GM12878 (cell line): ENCODE measurements at regions not wholly inside any gene's neighbourhood (a gene's known extent, or its start where the extent isn't known, plus 50 kb on each side); places are given as distances from the start of the nearest gene placed in this dataset.

ENCODE experiments used
- ATAC-seq: fragments of 200-7000 bp; cut with Tn5 transposase; 3 replicates; pipeline ENCODE4 v1.9.1; 2020; ENCODE audit warnings: mild to moderate bottlenecking, moderate library complexity
- BruUV-seq: library from RNA; stranded (reverse); fragments of 400-500 nt; replicated peaks from 2 replicates; lab custom pipeline; 2021; lab: Mats Ljungman, UMichigan
- CTCF ChIA-PET: fragments of 300-600 bp; sonication (Branson Sonifier 250); formaldehyde crosslinking; extraction: SDS; loops from one replicate; lab custom pipeline; 2021; ENCODE audit warnings: inconsistent platforms; lab: Yijun Ruan, JAX
- POLR2A ChIA-PET: fragments of 350-600 bp; formaldehyde crosslinking; extraction: SDS; loops from one replicate; lab custom pipeline; 2021; ENCODE audit warnings: inconsistent platforms; lab: Charles Lee
- RAD21 ChIA-PET: fragments of 300-600 bp; sonication (Branson Sonifier 250); formaldehyde crosslinking; loops from one replicate; lab custom pipeline; 2023; ENCODE audit warnings: antibody characterized with exemption; ENCODE audit not compliant: unreplicated experiment; lab: Charles Lee
- SMC1A ChIA-PET: fragments of 300-600 bp; sonication (Branson Sonifier 250); formaldehyde crosslinking; loops from one replicate; lab custom pipeline; 2023; ENCODE audit not compliant: unreplicated experiment, uncharacterized antibody; lab: Charles Lee
- DNase-seq: peaks from one replicate; pipeline ENCODE4 v3.0.0-alpha.2; 2011; ENCODE audit warnings: low read depth, low spot score
- FAIRE-seq: peaks from 3 replicates; lab custom pipeline; 2011; peaks lifted over from hg19 to GRCh38; lab: Jason Lieb, UNC
- H2AFZ ChIP-seq: 2 replicates; pipeline ENCODE4 v1.6.0; 2011; ENCODE audit warnings: low read depth, low read length, control low read depth; ENCODE audit not compliant: control insufficient read depth
- H3K27ac ChIP-seq: 2 replicates; pipeline ENCODE4 v1.5.1; 2011; ENCODE audit warnings: control low read depth; ENCODE audit not compliant: control insufficient read depth, insufficient read depth
- H3K27me3 ChIP-seq, 2 experiments: replicated peaks in 1 of 2; 2 replicates each; pipeline versions ENCODE4 v1.6.0 to v1.6.1; 2011; ENCODE audit warnings: low read length in 1 of 2; ENCODE audit not compliant: control insufficient read depth in 2 of 2, insufficient read depth in 2 of 2
- H3K36me3 ChIP-seq, 2 experiments: 2 replicates each; pipeline ENCODE4 v1.5.1; 2011; ENCODE audit warnings: low read length in 1 of 2; ENCODE audit not compliant: control insufficient read depth in 2 of 2, insufficient read depth in 2 of 2
- H3K4me1 ChIP-seq: 2 replicates; pipeline ENCODE4 v1.6.1; 2011; ENCODE audit warnings: mild to moderate bottlenecking, low read length, moderate library complexity, mixed read lengths; ENCODE audit not compliant: control insufficient read depth, insufficient read depth
- H3K4me2 ChIP-seq: 2 replicates; pipeline ENCODE4 v1.6.0; 2011; ENCODE audit warnings: control low read depth; ENCODE audit not compliant: control insufficient read depth, insufficient read depth
- H3K4me3 ChIP-seq: fragments of 200-600 bp; sonication (generic); 2 replicates; pipeline ENCODE4 v1.5.1; 2016
- H3K79me2 ChIP-seq: 2 replicates; pipeline ENCODE4 v1.6.0; 2011; ENCODE audit warnings: low read length; ENCODE audit not compliant: control insufficient read depth, insufficient read depth
- H3K9ac ChIP-seq: 2 replicates; pipeline ENCODE4 v1.8.0; 2011; ENCODE audit warnings: low read length, control low read depth, mixed read lengths; ENCODE audit not compliant: control insufficient read depth, insufficient read depth
- H3K9me3 ChIP-seq: replicated peaks from 3 replicates; pipeline ENCODE4 v1.5.1; 2011; ENCODE audit warnings: mild to moderate bottlenecking, low read length; ENCODE audit not compliant: control insufficient read depth, insufficient read depth
- H4K20me1 ChIP-seq: 2 replicates; pipeline ENCODE4 v1.6.0; 2011; ENCODE audit not compliant: control insufficient read depth, insufficient read depth
- ASH2L ChIP-seq: fragments of 300-600, 200-600 bp; sonication (generic); IDR thresholded peaks from 2 replicates; pipeline ENCODE4 v1.6.1; 2017; ENCODE audit warnings: low read depth, mild to moderate bottlenecking, borderline replicate concordance
- CEBPZ ChIP-seq: fragments of 150-350 bp; IDR thresholded peaks from 2 replicates; pipeline ENCODE4 v1.6.1; 2016; ENCODE audit warnings: low read depth, low read length
- CREB1 ChIP-seq: IDR thresholded peaks from 2 replicates; pipeline ENCODE4 v1.6.1; 2012; ENCODE audit warnings: low read depth, mild to moderate bottlenecking, inconsistent platforms
- EED ChIP-seq: sonication (generic); IDR thresholded peaks from 2 replicates; pipeline ENCODE4 v1.6.1; 2016; ENCODE audit warnings: antibody characterized with exemption, low read depth
- FOXK2 ChIP-seq: fragments of 450-650 bp; IDR thresholded peaks from 2 replicates; pipeline ENCODE4 v1.6.1; 2017; ENCODE audit warnings: mild to moderate bottlenecking, moderate library complexity
- GABPA ChIP-seq: IDR thresholded peaks from 2 replicates; pipeline ENCODE4 v1.6.1; 2014; ENCODE audit warnings: antibody characterized with exemption, low read depth, mild to moderate bottlenecking, inconsistent platforms
- IRF5 ChIP-seq: fragments of 450-650 bp; IDR thresholded peaks from 2 replicates; pipeline ENCODE4 v1.6.1; 2017; ENCODE audit warnings: borderline replicate concordance
- MEF2B ChIP-seq: fragments of 450-650 bp; IDR thresholded peaks from 2 replicates; pipeline ENCODE4 v1.6.1; 2018; ENCODE audit warnings: mild to moderate bottlenecking, moderate library complexity; ENCODE audit not compliant: partially characterized antibody, poor library complexity, severe bottlenecking
- MLLT1 ChIP-seq: fragments of 450-650 bp; IDR thresholded peaks from 2 replicates; pipeline ENCODE4 v1.6.1; 2016; ENCODE audit warnings: mild to moderate bottlenecking
- MXI1 ChIP-seq: fragments of 150-350 bp; IDR thresholded peaks from 2 replicates; pipeline ENCODE4 v1.6.1; 2011; ENCODE audit warnings: low read depth, mild to moderate bottlenecking, inconsistent platforms, low read length, improper control_type of control experiment
- NFYB ChIP-seq: IDR thresholded peaks from 2 replicates; pipeline ENCODE4 v1.6.1; 2011; ENCODE audit warnings: low read depth, mild to moderate bottlenecking, low read length, improper control_type of control experiment, moderate library complexity; ENCODE audit not compliant: insufficient read depth
- RCOR1 ChIP-seq: conservative IDR thresholded peaks from 2 replicates; pipeline ENCODE4 v1.6.1; 2012; ENCODE audit warnings: low read depth, low read length, improper control_type of control experiment
- RELB ChIP-seq: fragments of 450-650 bp; IDR thresholded peaks from 2 replicates; pipeline ENCODE4 v1.6.1; 2017; ENCODE audit warnings: low read depth, mild to moderate bottlenecking, moderate library complexity
- SMAD1 ChIP-seq: fragments of 450-650 bp; IDR thresholded peaks from 2 replicates; pipeline ENCODE4 v1.6.1; 2018; ENCODE audit warnings: mild to moderate bottlenecking, low read depth; ENCODE audit not compliant: partially characterized antibody
- SMC3 ChIP-seq: IDR thresholded peaks from 2 replicates; pipeline ENCODE4 v1.6.1; 2011; ENCODE audit warnings: low read length, improper control_type of control experiment, borderline replicate concordance
- SREBF1 ChIP-seq: IDR thresholded peaks from 2 replicates; pipeline ENCODE4 v1.6.1; 2012; ENCODE audit warnings: mild to moderate bottlenecking, low read length
- TARDBP ChIP-seq: IDR thresholded peaks from 2 replicates; pipeline ENCODE4 v1.6.1; 2016; ENCODE audit warnings: borderline replicate concordance
- TBL1XR1 ChIP-seq: IDR thresholded peaks from 2 replicates; pipeline ENCODE4 v1.6.1; 2012; ENCODE audit warnings: low read depth, low read length, improper control_type of control experiment
- WGBS: methylation state at CpG from one replicate; pipeline ENCODE4 v1.1.6; 2016; ENCODE audit warnings: low lambda C conversion rate; ENCODE audit not compliant: insufficient replicate concordance, insufficient coverage; ENCODE audit errors: missing lambda C conversion rate; 5-methylcytosine and 5-hydroxymethylcytosine counted together
- in situ Hi-C: fragments of 300-500 bp; cut with MboI; formaldehyde crosslinking; loops from 9 replicates; pipeline ENCODE4 v1.14.3; 2018; ENCODE audit warnings: mixed read lengths
- intact Hi-C: fragments of 100-400 bp; cut with micrococcal nuclease; formaldehyde crosslinking; loops from one replicate; pipeline ENCODE4 v1.14.2; 2022; ENCODE audit not compliant: unreplicated experiment

GRCh38 chr10:4280461-4281189, 495.6 kb upstream of the KLF6 start:
- no peak for ATAC-seq
- ChIA-PET RAD21 (no interaction called here), SMC1A (no interaction called here), CTCF (no interaction called here), POLR2A (no interaction called here)
- intact Hi-C loops, result no loop called here
- Histone ChIP-seq H3K27ac (no peak overlapping the region), H3K4me3 (no peak overlapping the region), H3K9ac (no peak overlapping the region), H3K79me2 (no peaks in the 10 kb centered on the region), H3K9me3 (no peaks in the 10 kb centered on the region), H3K4me1 (no peaks in the 10 kb centered on the region), H3K36me3 (no peaks in the 10 kb centered on the region), H3K27me3 (peaks cover 0 to 2% of the 10 kb centered on the region in 2 experiments; a peak in 1 of 4 replicates), H2AFZ (no peak overlapping the region), H3K4me2 (no peak overlapping the region), H4K20me1 (no peaks in the 10 kb centered on the region)
- DNase-seq, result no peak
- no peak for FAIRE-seq
- WGBS, result 23% methylated on average over 7 of the region's 7 CpGs
- in situ Hi-C loops, result no loop called here
- TF ChIP-seq TARDBP (no peak), TBL1XR1 (no peak), CEBPZ (no peak), FOXK2 (no peak), ASH2L (no peak), NFYB (no peak), IRF5 (no peak), CREB1 (no peak), MEF2B (no peak), RELB (no peak), MXI1 (no peak), EED (no peak), RCOR1 (no peak), GABPA (no peak), SMC3 (no peak), SREBF1 (no peak), MLLT1 (no peak), SMAD1 (no peak)
- BruUV-seq, result no TSS peak
